ENCODE measurements at regions not wholly inside any gene's neighbourhood (a gene's known extent, or its start where the extent isn't known, plus 50 kb on each side); places are given as distances from the start of the nearest gene placed in this dataset.

DNA sequence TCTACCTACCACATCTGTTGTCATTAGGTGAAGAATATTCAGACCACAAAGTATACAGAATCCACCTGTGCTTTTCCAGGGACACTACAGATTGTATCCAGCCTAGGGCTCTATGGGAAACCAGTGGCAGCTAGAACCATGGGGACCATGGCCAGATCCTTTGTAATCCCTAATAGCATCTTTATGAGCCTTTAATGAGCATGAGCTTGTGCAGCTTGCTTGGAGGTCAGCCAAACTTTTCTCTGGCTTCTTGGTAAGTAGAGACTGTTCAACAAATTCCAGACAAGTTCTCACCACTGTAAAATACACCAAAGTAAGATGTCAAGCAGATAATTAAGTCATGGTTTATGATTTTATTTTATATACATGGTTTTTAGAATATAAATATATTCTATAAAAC is 301.6 kb upstream of the ADGRB3 start:
- Histone ChIP-seq H3K9ac (ENCODE audit: low read depth in 1 of 3, low read length in 3 of 3) (no peak overlapping the region), H3K36me3 (ENCODE audit: control insufficient read depth in 3 of 3, insufficient read depth in 3 of 3, low read length in 3 of 3) (no peaks in the 10 kb centered on the region), H3K4me3 (ENCODE audit: low read length in 3 of 3) (no peak overlapping the region), H3K27me3 (ENCODE audit: control insufficient read depth in 3 of 3, insufficient read depth in 3 of 3, low read length in 3 of 3) (no peaks in the 10 kb centered on the region), H3K4me1 (ENCODE audit: control insufficient read depth in 3 of 3, insufficient read depth in 3 of 3, low read length in 3 of 3) (no peaks in the 10 kb centered on the region), H3K27ac (ENCODE audit: low read depth, low read length) (no peak overlapping the region), H3K9me3 (ENCODE audit: control insufficient read depth in 3 of 3, low read length in 3 of 3) (no peaks in the 10 kb centered on the region)

DNA sequence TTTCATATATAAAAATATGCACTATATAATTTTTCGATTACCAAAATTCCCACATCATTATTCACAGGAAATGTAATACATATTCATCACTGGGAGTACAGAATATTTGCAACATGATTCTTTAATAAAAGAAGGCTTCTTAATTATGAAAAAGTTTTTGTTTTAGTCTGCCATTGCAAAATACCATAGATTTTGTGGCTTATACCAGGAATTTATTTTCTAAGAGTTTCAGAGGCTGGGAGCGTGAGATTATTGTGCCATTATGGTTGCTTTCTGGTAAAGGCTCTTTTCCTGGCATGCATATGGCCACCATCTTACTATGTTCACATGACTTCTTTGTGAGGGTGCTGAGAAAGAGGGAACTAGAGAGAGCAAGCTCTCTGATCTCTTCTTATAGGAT is 306.9 kb upstream of the ADGRB3 start:
- H3K36me3 ChIP-seq (ENCODE audit: control insufficient read depth in 3 of 3, insufficient read depth in 3 of 3, low read length in 3 of 3), result no peaks in the 10 kb centered on the region
- H3K4me3 ChIP-seq (ENCODE audit: low read length in 3 of 3), result no peak overlapping the region
- H3K9ac ChIP-seq (ENCODE audit: low read depth in 1 of 3, low read length in 3 of 3), result no peak overlapping the region
- no peaks in the 10 kb centered on the region for H3K27me3 ChIP-seq (ENCODE audit: control insufficient read depth in 3 of 3, insufficient read depth in 3 of 3, low read length in 3 of 3)
- no peaks in the 10 kb centered on the region for H3K4me1 ChIP-seq (ENCODE audit: control insufficient read depth in 3 of 3, insufficient read depth in 3 of 3, low read length in 3 of 3)
- H3K9me3 ChIP-seq (ENCODE audit: control insufficient read depth in 3 of 3, low read length in 3 of 3), result no peaks in the 10 kb centered on the region
- H3K27ac ChIP-seq (ENCODE audit: low read depth, low read length), result no peak overlapping the region

DNA sequence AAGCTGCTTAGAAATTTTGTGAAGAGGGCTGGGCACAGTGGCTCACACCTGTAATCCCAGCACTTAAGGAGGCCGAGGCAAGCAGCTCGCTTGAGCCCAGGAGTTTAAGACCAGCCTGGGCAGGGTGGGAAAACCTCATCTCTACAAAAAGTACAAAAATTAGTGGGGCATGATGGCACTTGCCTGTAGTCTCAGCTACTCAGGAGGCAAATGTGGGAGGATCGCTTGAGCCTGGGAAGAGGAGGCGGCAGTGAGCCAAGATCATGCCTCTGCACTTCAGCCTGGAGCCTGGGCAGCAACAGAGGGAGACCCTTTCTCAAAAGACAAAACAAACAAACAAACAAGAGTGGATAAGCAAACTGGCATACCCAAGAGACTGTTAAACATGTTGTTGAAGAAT is 308.3 kb upstream of the ADGRB3 start:
- H3K4me3 ChIP-seq (ENCODE audit: low read length in 3 of 3), result no peak overlapping the region
- H3K36me3 ChIP-seq (ENCODE audit: control insufficient read depth in 3 of 3, insufficient read depth in 3 of 3, low read length in 3 of 3), result no peaks in the 10 kb centered on the region
- no peaks in the 10 kb centered on the region for H3K4me1 ChIP-seq (ENCODE audit: control insufficient read depth in 3 of 3, insufficient read depth in 3 of 3, low read length in 3 of 3)
- no peaks in the 10 kb centered on the region for H3K9me3 ChIP-seq (ENCODE audit: control insufficient read depth in 3 of 3, low read length in 3 of 3)
- no peaks in the 10 kb centered on the region for H3K27me3 ChIP-seq (ENCODE audit: control insufficient read depth in 3 of 3, insufficient read depth in 3 of 3, low read length in 3 of 3)
- H3K27ac ChIP-seq (ENCODE audit: low read depth, low read length), result no peak overlapping the region
- no peak overlapping the region for H3K9ac ChIP-seq (ENCODE audit: low read depth in 1 of 3, low read length in 3 of 3)

GRCh38 chr6:68317366-68317765 is 317.7 kb upstream of the ADGRB3 start:
- H3K9ac ChIP-seq (ENCODE audit: low read depth in 1 of 3, low read length in 3 of 3), result no peak overlapping the region
- no peaks in the 10 kb centered on the region for H3K4me1 ChIP-seq (ENCODE audit: control insufficient read depth in 3 of 3, insufficient read depth in 3 of 3, low read length in 3 of 3)
- H3K27ac ChIP-seq (ENCODE audit: low read depth, low read length), result no peak overlapping the region
- no peaks in the 10 kb centered on the region for H3K9me3 ChIP-seq (ENCODE audit: control insufficient read depth in 3 of 3, low read length in 3 of 3)
- no peak overlapping the region for H3K4me3 ChIP-seq (ENCODE audit: low read length in 3 of 3)
- no peaks in the 10 kb centered on the region for H3K36me3 ChIP-seq (ENCODE audit: control insufficient read depth in 3 of 3, insufficient read depth in 3 of 3, low read length in 3 of 3)
- H3K27me3 ChIP-seq (ENCODE audit: control insufficient read depth in 3 of 3, insufficient read depth in 3 of 3, low read length in 3 of 3), result no peaks in the 10 kb centered on the region

- H3K9me3 ChIP-seq (ENCODE audit: control insufficient read depth in 3 of 3, low read length in 3 of 3), result no peaks in the 10 kb centered on the region
- no peaks in the 10 kb centered on the region for H3K27me3 ChIP-seq (ENCODE audit: control insufficient read depth in 3 of 3, insufficient read depth in 3 of 3, low read length in 3 of 3)
- no peak overlapping the region for H3K27ac ChIP-seq (ENCODE audit: low read depth, low read length)
- H3K36me3 ChIP-seq (ENCODE audit: control insufficient read depth in 3 of 3, insufficient read depth in 3 of 3, low read length in 3 of 3), result no peaks in the 10 kb centered on the region
- no peak overlapping the region for H3K4me3 ChIP-seq (ENCODE audit: low read length in 3 of 3)
- no peaks in the 10 kb centered on the region for H3K4me1 ChIP-seq (ENCODE audit: control insufficient read depth in 3 of 3, insufficient read depth in 3 of 3, low read length in 3 of 3)
- no peak overlapping the region for H3K9ac ChIP-seq (ENCODE audit: low read depth in 1 of 3, low read length in 3 of 3)
These were observed 321.2 kb upstream of the ADGRB3 start for GRCh38 chr6:68313911-68314310.

DNA sequence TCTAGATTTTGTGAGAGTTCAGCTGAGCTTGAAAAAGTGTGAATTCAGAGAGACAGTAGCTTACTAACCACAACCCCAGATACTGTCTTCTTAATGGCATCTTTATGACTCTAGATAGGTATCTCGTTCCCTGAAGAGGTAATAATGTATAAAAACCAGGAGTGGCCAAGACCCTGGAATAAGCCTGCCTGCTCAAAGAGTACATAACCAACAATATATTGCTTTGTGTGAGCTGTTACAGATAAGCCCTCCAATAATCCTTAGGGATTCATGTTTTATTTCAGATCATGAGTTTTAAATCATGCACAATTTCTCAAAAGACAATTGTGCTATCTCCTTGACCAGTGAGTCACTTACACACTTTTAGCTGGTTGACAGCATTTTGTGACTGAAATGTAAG is 327.8 kb upstream of the ADGRB3 start:
- no peak overlapping the region for H3K4me3 ChIP-seq (ENCODE audit: low read length in 3 of 3)
- no peak overlapping the region for H3K9ac ChIP-seq (ENCODE audit: low read depth in 1 of 3, low read length in 3 of 3)
- H3K27me3 ChIP-seq (ENCODE audit: control insufficient read depth in 3 of 3, insufficient read depth in 3 of 3, low read length in 3 of 3), result no peaks in the 10 kb centered on the region
- no peaks in the 10 kb centered on the region for H3K9me3 ChIP-seq (ENCODE audit: control insufficient read depth in 3 of 3, low read length in 3 of 3)
- no peaks in the 10 kb centered on the region for H3K4me1 ChIP-seq (ENCODE audit: control insufficient read depth in 3 of 3, insufficient read depth in 3 of 3, low read length in 3 of 3)
- no peaks in the 10 kb centered on the region for H3K36me3 ChIP-seq (ENCODE audit: control insufficient read depth in 3 of 3, insufficient read depth in 3 of 3, low read length in 3 of 3)
- H3K27ac ChIP-seq (ENCODE audit: low read depth, low read length), result no peak overlapping the region

DNA sequence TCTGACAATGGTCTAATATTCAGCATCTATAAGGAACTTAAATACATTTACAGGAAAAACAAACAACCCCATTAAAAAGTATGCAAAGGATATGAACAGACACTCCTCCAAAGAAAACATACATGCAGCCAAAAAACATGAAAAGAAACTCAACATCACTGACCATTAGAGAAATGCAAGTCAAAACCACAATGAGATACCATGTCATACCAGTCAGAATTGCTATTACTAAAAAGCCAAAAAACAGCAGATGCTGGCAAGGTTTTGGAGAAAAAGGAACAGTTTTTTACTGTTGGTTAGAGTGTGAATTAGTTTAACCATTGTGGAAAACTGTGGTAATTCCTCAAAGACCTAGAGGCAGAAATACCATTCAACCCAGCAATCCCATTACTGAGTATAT is 339.0 kb upstream of the ADGRB3 start:
- H3K4me3 ChIP-seq (ENCODE audit: low read length in 3 of 3), result no peak overlapping the region
- H3K4me1 ChIP-seq (ENCODE audit: control insufficient read depth in 3 of 3, insufficient read depth in 3 of 3, low read length in 3 of 3), result no peaks in the 10 kb centered on the region
- no peaks in the 10 kb centered on the region for H3K9me3 ChIP-seq (ENCODE audit: control insufficient read depth in 3 of 3, low read length in 3 of 3)
- H3K27ac ChIP-seq (ENCODE audit: low read depth, low read length), result no peak overlapping the region
- H3K27me3 ChIP-seq (ENCODE audit: control insufficient read depth in 3 of 3, insufficient read depth in 3 of 3, low read length in 3 of 3), result no peaks in the 10 kb centered on the region
- no peak overlapping the region for H3K9ac ChIP-seq (ENCODE audit: low read depth in 1 of 3, low read length in 3 of 3)
- H3K36me3 ChIP-seq (ENCODE audit: control insufficient read depth in 3 of 3, insufficient read depth in 3 of 3, low read length in 3 of 3), result no peaks in the 10 kb centered on the region

- no peak overlapping the region for H3K4me3 ChIP-seq (ENCODE audit: low read length in 3 of 3)
- H3K9ac ChIP-seq (ENCODE audit: low read depth in 1 of 3, low read length in 3 of 3), result no peak overlapping the region
- H3K4me1 ChIP-seq (ENCODE audit: control insufficient read depth in 3 of 3, insufficient read depth in 3 of 3, low read length in 3 of 3), result no peaks in the 10 kb centered on the region
- no peaks in the 10 kb centered on the region for H3K27me3 ChIP-seq (ENCODE audit: control insufficient read depth in 3 of 3, insufficient read depth in 3 of 3, low read length in 3 of 3)
- H3K9me3 ChIP-seq (ENCODE audit: control insufficient read depth in 3 of 3, low read length in 3 of 3), result no peaks in the 10 kb centered on the region
- H3K36me3 ChIP-seq (ENCODE audit: control insufficient read depth in 3 of 3, insufficient read depth in 3 of 3, low read length in 3 of 3), result no peaks in the 10 kb centered on the region
- no peak overlapping the region for H3K27ac ChIP-seq (ENCODE audit: low read depth, low read length)
These were observed 352.4 kb upstream of the ADGRB3 start for GRCh38 chr6:68282646-68283045.

GRCh38 chr6:68279793-68280557 is 355.1 kb upstream of the ADGRB3 start:
- no peak overlapping the region for H3K27ac ChIP-seq (ENCODE audit: low read depth, low read length)
- no peaks in the 10 kb centered on the region for H3K36me3 ChIP-seq (ENCODE audit: control insufficient read depth in 3 of 3, insufficient read depth in 3 of 3, low read length in 3 of 3)
- H3K27me3 ChIP-seq (ENCODE audit: control insufficient read depth in 3 of 3, insufficient read depth in 3 of 3, low read length in 3 of 3), result no peaks in the 10 kb centered on the region
- H3K4me3 ChIP-seq (ENCODE audit: low read length in 3 of 3), result no peak overlapping the region
- no peaks in the 10 kb centered on the region for H3K4me1 ChIP-seq (ENCODE audit: control insufficient read depth in 3 of 3, insufficient read depth in 3 of 3, low read length in 3 of 3)
- H3K9ac ChIP-seq (ENCODE audit: low read depth in 1 of 3, low read length in 3 of 3), result no peak overlapping the region
- H3K9me3 ChIP-seq (ENCODE audit: control insufficient read depth in 3 of 3, low read length in 3 of 3), result no peaks in the 10 kb centered on the region

- H3K9ac ChIP-seq (ENCODE audit: low read depth in 1 of 3, low read length in 3 of 3), result no peak overlapping the region
- H3K36me3 ChIP-seq (ENCODE audit: control insufficient read depth in 3 of 3, insufficient read depth in 3 of 3, low read length in 3 of 3), result no peaks in the 10 kb centered on the region
- H3K27ac ChIP-seq (ENCODE audit: low read depth, low read length), result no peak overlapping the region
- H3K4me3 ChIP-seq (ENCODE audit: low read length in 3 of 3), result no peak overlapping the region
- no peaks in the 10 kb centered on the region for H3K27me3 ChIP-seq (ENCODE audit: control insufficient read depth in 3 of 3, insufficient read depth in 3 of 3, low read length in 3 of 3)
- no peaks in the 10 kb centered on the region for H3K4me1 ChIP-seq (ENCODE audit: control insufficient read depth in 3 of 3, insufficient read depth in 3 of 3, low read length in 3 of 3)
- no peaks in the 10 kb centered on the region for H3K9me3 ChIP-seq (ENCODE audit: control insufficient read depth in 3 of 3, low read length in 3 of 3)
These were observed 361.8 kb upstream of the ADGRB3 start for GRCh38 chr6:68273297-68273696.
